C4-2B (cell line): ENCODE measurements at regions not wholly inside any gene's neighbourhood (a gene's known extent, or its start where the extent isn't known, plus 50 kb on each side); places are given as distances from the start of the nearest gene placed in this dataset.

Experiments used
- CTCF ChIP-seq: fragments of 450-650 bp; conservative IDR thresholded peaks from 2 replicates; pipeline ENCODE4 v1.5.1; 2017; ENCODE audit warnings: mild to moderate bottlenecking
- ZFX ChIP-seq: fragments of 450-650 bp; IDR thresholded peaks from 2 replicates; pipeline ENCODE4 v1.6.1; 2017

- TF ChIP-seq CTCF (no peak), ZFX (no peak)
These were observed 189.7 kb upstream of the RGS6 start for GRCh38 chr14:71742485-71742884.
